Limb (tissue), 2 donors: ENCODE measurements at regions not wholly inside any gene's neighbourhood (a gene's known extent, or its start where the extent isn't known, plus 50 kb on each side); places are given as distances from the start of the nearest gene placed in this dataset.
A peak's percentile ranks its signal among the peaks of the same experiment; 100 is the strongest.

Experiments used
- DNase-seq, 2 donors: peaks; one replicate each; pipeline ENCODE4 v3.0.0-alpha.2; 2016; ENCODE audit errors: extremely low spot score in 2 of 2

DNA sequence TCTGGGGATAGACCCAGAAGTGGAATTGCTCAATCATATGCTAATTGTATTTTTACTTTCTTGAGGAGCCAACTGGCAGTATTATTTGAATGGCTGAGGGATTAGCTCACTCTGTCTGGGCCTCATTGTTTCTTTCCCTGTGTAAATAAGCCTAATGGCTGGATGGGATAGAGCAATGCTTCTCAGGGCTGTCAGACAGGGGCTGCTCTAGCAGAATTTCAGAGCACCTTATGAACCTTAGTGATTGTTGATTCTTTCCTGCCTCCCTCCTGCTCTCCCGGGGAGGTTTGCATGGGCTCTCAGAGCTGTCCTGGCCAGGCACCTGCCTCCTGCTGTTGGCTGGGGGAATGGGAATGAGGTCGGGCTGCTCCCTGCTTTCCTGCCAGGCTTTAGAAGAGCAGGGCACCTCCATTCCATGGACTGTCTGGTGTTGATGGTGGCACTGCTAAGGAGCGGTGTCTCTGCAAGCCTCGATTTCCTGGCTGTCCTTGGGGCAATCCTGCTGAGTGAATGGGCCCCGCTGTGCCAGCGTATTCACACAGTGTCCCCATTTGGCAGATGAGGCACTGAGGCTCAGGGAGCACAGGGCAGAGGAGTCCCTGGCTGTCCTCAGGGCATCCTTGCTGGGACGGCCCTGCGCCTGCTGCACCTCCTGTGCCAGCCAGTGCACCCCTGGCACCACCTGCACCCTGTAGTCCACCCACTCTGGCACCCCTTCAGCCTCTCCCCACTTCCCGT, 468.2 kb upstream of the HS6ST1 start:
- peak in 1 of 2 donors; percentile 27 for DNase-seq

DNA sequence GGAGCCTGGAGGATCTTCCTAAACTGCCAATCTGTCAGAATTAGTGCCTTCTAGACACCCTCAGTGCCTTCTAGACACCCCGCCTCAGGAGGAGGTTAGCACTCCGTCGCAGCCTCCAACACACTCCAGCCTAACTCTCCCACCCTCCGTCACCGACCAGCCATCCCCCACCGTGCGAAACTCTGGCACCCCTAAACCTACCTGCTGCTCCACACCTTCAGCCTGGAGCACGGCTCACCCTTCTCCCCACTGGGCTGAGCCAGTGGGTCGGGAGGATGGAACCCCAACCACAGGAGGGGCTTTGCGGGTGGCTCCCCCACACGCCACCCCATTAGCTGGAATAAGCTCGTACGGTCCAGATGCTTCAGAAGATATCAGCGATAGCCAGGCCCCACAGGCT, 468.9 kb upstream of the HS6ST1 start:
- DNase-seq = peak in 1 of 2 donors; percentile 6

DNA sequence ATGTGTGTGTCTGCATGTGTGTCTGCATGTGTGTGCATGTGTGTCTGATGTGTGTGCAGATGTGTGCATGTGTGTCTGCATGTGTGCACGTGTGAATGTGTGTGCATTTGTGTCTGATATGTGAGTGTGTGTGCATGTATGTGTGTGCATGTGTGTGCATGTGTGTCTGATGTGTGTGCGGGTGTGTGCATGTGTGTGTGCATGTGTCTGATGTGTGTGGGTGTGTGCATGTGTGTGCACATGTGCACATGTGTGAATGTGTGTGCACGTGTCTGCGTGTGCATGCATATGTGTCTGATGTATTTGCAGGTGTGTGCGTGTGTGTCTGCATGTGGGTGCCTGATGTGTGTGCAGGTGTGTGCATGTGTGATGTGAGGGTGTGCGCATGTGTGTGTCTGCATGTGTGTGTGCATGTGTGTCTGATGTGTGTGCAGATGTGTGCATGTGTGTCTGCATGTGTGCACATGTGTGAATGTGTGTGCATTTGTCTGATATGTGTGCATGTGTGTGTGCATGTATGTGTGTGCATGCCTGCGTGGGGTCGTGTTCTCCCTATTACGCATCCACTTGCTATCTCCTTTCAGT, 470.1 kb upstream of the HS6ST1 start:
- DNase-seq = peak in 1 of 2 donors; percentile 3

DNA sequence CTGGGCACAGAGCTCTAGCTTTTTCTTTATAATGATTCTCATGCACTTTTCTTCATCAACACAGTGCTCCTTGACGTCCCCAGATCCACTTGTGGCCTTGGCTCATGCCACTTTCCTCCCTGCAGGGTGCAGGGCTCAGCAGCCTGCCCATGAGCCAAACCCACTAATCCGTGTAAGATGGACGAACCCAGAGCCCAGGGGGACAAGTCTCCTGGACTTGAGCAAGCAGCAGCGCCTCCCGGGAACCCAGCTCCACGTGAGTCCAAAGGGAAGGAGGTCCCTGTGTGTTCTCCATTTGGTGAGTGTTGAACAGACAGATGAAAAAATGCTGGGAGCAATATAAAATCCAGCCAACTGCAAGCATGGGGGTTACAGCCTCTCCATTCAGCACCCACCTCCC, 470.6 kb upstream of the HS6ST1 start:
- DNase-seq = peak in 1 of 2 donors; percentile 6

DNA sequence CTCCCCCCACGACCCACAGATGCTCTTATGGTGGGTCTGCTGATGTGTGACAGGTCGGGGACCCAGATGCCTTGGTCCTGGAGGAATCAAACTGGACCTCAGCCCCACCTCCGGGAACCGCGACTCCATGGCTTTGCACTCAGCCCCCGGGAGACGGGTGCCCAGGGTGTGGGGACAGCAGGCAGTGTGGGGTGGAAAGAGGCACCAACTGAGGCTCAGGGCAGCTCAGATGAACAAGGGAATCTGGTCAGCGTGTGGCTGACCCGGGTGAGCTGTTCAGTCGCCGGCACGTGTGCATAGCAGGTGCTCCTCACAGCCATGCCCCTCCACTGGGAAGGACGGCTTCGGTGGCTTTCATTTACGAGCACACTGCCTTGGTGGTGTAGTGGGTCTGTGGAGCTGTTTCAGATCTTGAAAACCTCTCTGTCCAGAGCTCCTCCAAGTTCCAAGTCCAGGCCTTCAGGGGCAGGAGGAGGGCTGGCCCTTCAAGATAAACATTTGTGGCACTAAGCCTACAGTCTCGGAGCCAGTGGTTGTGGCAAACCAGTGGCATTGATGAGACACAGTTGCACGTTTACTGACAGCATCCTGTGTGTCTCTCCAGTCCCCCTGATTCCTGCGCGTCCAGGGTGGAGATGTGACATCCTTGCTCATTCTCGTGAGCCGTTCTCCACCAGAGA, 471.2 kb upstream of the HS6ST1 start:
- DNase-seq = peak in 1 of 2 donors; percentile 21

DNA sequence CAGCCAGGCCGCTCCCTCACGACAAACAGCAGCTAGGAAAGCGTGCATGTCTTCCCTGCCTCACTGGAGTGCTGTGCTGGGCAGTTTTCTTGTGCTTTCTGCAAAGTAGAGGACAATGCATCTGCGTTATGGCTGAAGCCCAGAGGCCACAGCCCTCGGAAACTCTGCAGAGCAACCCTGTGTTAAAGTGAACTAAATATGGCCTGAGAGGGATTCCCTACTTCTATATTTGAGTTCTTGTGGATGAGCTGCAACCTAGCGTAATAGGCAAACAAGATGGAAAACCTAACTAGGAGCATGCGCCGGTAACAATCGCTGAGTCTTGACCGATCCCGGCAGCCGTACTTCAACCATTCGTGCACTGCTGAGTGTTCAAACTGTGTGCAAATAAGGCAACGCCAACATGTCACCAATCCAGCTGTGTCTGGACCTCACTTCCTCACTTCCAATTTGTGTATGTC, 471.9 kb upstream of the HS6ST1 start:
- DNase-seq = peak in 1 of 2 donors; percentile 18

DNA sequence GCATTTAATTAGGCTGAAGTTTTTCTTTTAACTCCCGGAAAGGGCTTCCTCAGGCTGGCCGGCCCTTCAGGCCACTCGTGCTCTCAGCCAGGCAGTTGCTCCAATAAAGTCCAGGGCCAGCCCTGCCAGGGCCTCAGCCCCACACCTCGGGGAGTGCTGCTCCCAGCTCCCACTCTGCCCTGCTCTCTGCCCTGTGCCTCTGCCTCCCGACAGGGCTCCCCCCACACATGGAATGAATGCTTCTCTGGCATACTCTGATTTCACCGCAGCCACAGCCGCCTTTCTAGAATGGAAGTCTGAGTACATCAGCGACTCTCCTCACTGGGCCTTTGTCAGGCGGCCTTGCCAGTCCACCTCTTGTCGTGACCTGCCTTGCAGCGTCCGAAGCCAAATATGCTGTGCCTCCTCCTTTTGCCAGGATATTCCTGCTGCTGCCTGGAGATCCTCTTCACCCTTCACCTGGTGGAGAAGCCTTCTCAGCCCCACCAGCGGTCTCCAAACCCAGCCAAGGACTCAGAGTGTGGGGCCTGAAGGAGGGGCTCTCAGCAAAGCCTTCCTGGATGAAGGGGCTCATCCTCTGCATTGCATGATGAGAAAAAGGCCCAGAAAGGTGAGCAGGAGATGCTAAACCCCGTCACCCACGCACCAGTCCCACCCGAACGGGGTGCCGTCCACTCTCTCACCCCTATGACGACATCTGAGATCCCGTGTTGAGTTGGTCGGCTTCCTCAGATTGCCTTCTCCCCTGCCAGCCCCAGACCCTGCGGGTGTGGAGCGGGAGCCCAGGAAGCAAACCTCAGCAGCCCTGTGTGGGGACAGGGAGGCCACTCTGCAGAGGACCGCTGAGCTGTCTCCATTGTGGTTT, 472.7 kb upstream of the HS6ST1 start:
- DNase-seq = peak in 1 of 2 donors; percentile 25

DNA sequence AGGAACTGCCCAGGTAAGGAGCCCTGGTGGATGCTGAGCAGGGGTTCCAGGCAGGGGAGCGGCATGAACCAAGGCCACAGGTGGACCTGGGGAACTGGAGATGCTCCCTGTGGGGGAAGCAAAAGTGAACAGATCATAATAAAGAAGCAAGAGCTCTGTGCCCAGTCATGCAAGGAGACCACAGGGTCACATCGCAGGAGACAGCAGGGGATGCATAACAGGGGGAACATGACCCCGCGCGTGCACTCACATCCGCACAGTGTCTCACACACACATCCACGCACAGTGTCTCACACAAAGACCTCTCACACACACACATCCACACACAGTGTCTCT, 473.3 kb upstream of the HS6ST1 start:
- DNase-seq = no peak

DNA sequence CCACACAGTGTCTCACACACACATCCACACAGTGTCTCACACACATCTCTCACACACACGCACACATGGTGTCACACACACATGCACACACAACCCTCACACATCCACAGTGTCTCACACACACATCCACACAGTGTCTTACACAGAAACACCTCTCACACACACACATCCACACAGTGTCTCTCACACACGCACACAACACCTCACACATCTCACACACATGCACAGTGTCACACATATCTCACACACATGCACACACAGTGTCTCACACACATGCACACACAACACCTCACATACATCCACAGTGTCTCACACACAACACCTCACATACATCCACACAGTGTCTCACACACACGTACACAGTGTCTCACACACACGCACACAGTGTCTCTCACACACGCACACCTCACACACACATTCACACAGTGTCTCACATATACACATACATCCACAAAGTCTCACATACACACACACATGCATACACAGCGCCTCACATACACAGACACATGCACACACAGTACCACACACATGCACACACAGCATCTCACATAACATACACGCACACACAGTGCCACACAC, 473.9 kb upstream of the HS6ST1 start:
- no peak for DNase-seq

DNA sequence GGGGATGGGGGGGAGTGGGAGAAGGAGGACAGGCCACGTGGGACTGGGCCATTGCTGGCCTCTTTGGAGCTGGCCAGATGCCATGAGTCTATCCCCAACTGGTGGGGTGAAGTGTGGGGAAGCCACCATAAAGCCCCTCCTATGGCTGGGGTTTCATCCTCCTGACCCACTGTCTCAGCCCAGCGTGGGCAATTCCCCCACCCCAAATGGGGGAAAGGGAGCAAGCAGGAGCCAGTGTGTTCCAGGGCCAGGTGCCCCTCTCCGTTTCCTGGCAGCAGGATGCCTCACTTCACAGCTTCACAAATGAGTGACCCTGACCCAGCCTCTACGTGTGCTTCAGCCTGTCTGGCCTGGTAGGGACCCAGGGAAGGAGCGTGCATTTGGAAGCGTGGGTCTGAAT, 474.7 kb upstream of the HS6ST1 start:
- DNase-seq = peak in 1 of 2 donors; percentile 29

DNA sequence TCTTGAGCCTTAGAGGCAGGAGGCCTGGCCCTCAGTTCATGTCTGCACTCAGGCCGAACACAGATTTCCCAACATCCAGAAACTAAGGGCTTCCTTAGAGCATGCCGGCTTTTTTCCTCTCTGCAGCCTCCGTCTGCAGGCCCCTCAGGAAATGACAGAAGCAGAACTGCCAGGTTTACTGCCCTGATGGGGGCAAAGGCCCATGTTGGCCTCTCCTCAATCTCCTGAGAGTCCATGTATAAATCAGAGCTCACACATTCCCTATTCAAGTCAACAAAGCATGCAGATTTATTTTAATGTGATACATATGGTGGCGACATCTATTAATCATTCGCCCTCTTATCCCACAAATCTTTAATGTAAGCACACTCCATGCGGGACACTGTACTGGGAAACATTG, 475.6 kb upstream of the HS6ST1 start:
- no peak for DNase-seq

DNA sequence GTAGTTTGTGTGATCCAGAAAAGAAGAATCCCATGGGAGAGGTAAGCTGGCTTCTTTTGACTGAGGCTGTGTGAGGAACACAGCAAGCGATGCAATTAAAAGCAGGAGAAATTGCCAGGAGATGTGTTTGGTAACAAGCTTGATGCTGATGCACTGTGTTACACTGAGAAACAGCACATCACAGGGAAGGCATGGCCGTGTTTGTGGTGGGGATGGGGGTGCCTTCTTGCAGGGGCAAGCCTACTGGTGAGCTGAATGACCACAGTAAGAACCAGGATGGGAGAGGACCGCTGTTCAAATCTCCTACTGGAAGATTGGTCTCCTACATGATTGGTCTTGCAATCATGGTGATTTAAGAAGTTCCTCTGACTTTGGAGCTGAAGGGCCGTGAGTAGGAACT, 477.7 kb upstream of the HS6ST1 start:
- peak in 1 of 2 donors; percentile 16 for DNase-seq

DNA sequence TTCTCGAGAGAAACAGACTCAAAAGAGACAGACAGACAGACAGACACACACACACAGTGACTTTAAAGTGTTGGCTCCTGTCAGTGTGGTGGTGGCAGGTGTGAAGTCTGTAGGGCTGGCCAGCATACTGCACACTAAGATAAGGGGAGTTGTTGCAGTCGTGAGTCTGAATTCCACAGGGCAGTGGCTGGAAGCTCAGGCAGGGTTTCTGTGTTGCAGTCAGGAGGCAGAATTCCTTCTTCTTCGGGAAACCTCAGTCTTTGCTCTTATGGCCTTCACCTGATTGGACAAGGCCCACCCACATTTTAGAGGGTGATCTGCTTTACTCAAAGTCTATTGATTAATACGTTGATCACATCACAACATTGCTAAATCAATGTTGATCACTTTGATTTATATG, 478.4 kb upstream of the HS6ST1 start:
- no peak for DNase-seq

DNA sequence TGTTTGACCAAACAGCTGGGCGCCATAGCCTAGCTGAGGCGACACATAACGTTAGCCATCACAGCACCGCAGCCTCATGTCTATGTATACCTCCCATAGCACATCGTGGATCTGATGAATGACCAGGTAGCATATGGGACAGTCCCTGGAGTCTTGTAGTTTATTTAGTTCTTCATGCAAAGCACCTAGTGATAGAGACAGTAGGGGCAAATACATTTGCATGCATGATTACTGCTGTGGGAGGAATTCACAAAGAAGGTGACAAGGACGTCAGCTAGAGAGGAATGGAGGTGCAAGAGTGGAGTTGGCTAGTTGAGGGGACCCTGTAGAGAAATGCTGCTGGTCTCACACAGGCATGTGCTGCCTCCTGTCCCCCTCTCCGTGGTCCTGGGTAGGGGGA, 478.9 kb upstream of the HS6ST1 start:
- no peak for DNase-seq

DNA sequence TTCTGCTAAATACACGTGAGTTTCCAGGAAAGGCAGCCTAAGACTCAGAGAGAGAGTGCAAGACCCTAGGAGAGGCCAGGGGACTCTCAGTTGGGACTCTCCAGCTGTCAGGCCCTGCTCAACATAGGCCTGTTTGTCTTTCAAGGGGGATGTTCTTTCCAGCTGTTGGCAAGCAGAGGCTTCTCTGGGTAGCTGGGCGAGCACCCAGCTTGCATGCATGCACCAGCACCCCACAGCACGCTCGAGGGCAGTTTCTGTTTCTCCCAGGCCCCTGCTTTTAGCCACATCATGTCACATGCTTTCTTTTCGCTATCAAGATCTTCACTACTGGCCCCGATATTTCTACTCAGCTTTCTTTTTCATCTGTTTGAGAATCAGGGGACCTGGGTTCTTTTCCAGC, 479.3 kb upstream of the HS6ST1 start:
- DNase-seq = peak in 1 of 2 donors; percentile 19

DNA sequence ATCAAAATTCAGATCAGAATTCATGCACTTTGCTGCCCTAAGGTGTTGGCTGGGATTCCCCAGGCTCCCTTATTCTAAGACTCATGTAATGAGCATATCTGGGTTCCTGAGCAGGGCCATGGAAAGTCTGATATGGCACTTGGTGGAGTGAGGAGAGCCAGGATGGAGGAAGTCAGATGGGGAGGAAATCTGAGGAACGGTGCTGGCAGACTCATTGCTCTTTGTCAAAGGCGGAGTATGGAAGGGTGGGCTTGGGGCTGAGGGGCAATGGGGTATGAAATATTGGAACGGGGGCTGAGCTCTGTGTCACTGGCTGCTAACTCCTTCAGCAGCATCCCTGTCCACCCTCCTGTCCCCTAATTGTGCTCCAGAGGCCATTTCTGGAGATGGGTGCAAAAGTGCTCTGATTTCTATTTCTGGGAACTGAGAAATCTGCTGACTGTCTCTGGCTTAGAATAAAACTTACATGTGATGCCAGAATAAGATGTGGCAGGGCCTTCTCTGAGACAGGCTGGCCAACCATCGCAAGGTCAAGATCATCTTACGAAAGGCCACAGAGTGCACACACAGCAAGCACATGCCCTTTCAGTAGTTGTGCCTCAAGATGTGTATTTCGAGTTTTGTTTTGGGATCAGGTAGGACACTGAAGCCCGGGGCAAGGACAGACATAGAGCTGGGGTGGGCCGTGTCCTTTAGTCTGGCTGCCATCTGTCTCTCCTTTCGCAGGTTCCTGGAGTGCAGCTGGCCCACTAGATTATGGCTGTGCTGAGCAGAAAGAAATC, 480.0 kb upstream of the HS6ST1 start:
- DNase-seq = no peak

DNA sequence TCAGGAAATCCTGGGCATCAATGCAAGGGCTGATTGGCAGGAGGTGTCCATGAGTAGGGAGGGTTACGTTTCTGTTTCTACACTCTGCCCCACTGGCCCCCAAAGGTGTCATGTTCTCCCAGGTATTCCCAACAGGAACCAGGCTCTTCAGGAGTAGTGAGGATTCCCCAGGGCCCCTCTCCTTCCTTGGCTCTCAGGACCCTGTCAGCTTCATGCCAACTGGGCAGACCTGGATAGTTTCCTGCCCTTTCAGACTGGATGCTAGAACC, 480.6 kb upstream of the HS6ST1 start:
- no peak for DNase-seq

DNA sequence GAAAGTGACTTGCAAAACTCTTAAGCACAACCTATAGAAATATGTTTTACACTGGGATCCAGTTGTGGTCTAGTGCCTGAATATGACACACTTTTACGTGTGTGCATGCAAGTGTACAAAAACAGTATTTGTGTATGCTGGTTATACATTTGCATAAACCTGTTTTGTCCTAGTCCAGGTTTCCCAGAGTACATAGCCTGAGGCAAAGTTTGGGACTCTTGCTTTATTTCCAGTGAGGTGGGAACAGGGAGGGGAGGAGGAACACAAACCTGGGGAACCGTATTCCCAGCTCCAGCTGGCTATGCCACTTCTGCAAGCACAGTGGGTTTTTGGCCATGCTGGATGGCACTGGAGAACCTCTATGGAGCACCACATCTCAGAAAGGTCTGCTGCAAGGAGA, 481.1 kb upstream of the HS6ST1 start:
- DNase-seq = no peak

DNA sequence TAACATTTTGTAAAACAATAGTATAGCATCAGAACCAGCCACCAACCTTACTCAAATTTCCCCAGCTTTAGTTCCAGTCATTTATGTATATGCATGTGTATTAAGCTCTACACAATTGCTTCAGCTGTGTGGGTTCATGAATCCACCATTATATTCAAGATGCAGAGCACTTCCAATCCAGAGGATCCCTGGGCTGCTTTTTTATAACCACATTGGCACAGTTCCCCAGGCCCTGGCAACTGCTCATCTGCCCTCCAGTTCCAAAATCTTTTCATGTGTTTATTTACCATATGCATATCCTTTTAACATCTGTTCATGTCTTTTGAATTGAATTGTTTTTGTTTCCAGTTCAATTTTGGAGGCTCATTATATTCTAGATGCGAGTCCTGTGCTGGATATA, 482.9 kb upstream of the HS6ST1 start:
- peak; percentile 39 to 47 for DNase-seq

DNA sequence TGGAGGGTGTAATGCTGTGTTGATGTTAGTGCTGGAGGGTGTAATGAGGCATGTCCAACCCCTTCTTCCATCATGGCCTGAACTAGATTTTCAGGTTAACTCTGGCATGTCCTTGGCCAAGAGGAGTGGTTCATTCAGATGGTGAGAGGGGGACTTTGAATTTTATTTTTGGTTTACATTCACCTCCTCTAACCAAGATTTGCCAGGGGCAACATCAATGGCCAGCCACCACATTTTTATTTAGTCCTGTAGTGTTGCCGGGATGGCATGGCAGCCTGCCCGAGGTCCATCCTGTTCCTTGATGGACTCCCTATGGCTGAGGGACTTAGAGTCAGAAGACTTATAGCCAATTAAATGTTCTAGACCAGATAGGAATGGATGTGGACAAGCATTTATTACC, 484.6 kb upstream of the HS6ST1 start:
- no peak for DNase-seq

DNA sequence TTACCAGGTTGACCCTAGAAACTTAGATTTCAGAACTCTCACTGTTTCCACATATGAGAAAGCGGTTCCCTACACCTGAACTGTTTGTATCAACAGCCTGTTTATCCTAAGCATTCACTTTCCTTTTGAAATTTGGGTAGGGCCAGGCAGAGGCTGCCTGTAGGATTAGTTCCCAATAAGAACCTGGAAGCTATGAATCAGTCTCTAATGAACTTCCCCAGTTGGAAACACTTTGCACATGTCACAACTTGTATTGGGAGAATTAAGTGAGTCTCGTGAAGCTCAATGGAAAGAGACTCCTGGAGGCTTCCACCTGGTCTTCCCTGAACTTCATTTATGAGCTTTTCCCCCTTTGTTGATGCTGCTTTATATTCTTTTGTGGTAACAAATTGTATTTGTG, 486.6 kb upstream of the HS6ST1 start:
- DNase-seq = no peak
